SJSA1 (cell line): ENCODE measurements at regions not wholly inside any gene's neighbourhood (a gene's known extent, or its start where the extent isn't known, plus 50 kb on each side); places are given as distances from the start of the nearest gene placed in this dataset.

Experiments used
- DNase-seq, 2 experiments: peaks; one replicate each; pipeline ENCODE4 v3.0.0-alpha.2; 2015 to 2020; ENCODE audit warnings: low spot score in 2 of 2, low read depth in 1 of 2
- H3K27ac ChIP-seq: fragments of 250-450 bp; sonication (Bioruptor Pico); 2 replicates; pipeline ENCODE4 v1.5.1; 2020; ENCODE audit warnings: mild to moderate bottlenecking, moderate library complexity
- H3K27me3 ChIP-seq: fragments of 250-450 bp; sonication (Bioruptor Pico); replicated peaks from 2 replicates; pipeline ENCODE4 v1.5.1; 2020; ENCODE audit warnings: mild to moderate bottlenecking, moderate library complexity
- H3K36me3 ChIP-seq: fragments of 250-450 bp; sonication (Bioruptor Pico); 2 replicates; pipeline ENCODE4 v1.5.1; 2020; ENCODE audit warnings: mild to moderate bottlenecking
- H3K4me1 ChIP-seq: fragments of 250-450 bp; sonication (Bioruptor Pico); replicated peaks from 2 replicates; pipeline ENCODE4 v1.6.1; 2021; ENCODE audit warnings: mild to moderate bottlenecking
- H3K4me3 ChIP-seq: fragments of 250-450 bp; sonication (Bioruptor Pico); 2 replicates; pipeline ENCODE4 v1.5.1; 2020; ENCODE audit warnings: mild to moderate bottlenecking
- H3K9me3 ChIP-seq: fragments of 250-450 bp; sonication (Bioruptor Pico); replicated peaks from 2 replicates; pipeline ENCODE4 v1.5.1; 2020; ENCODE audit warnings: mild to moderate bottlenecking

GRCh38 chr10:42937649-42938180 lies 139.2 kb upstream of the RET start:
- Histone ChIP-seq H3K4me1 (no peaks in the 10 kb centered on the region), H3K36me3 (no peaks in the 10 kb centered on the region), H3K4me3 (no peak overlapping the region), H3K27me3 (peaks cover 13% of the 10 kb centered on the region), H3K27ac (no peak overlapping the region), H3K9me3 (no peaks in the 10 kb centered on the region)
- DNase-seq, result no peak

- Histone ChIP-seq H3K9me3 (no peaks in the 10 kb centered on the region), H3K4me3 (no peak overlapping the region), H3K36me3 (no peaks in the 10 kb centered on the region), H3K27ac (no peak overlapping the region), H3K4me1 (no peaks in the 10 kb centered on the region), H3K27me3 (peaks cover 9% of the 10 kb centered on the region)
- peak in 1 of 2 experiments; percentile 24 for DNase-seq
Measured at GRCh38 chr10:42938351-42938750, 138.5 kb upstream of the RET start.

GRCh38 chr10:42939237-42939636 lies 137.6 kb upstream of the RET start:
- no peaks in the 10 kb centered on the region for H3K9me3 ChIP-seq
- no peak overlapping the region for H3K27ac ChIP-seq
- no peaks in the 10 kb centered on the region; the same call in 1 of the 2 replicates for H3K27me3 ChIP-seq
- H3K4me1 ChIP-seq, result no peaks in the 10 kb centered on the region
- H3K4me3 ChIP-seq, result no peak overlapping the region
- H3K36me3 ChIP-seq, result no peaks in the 10 kb centered on the region
- no peak for DNase-seq

- Histone ChIP-seq H3K27ac (no peak overlapping the region), H3K4me3 (no peak overlapping the region), H3K9me3 (no peaks in the 10 kb centered on the region), H3K4me1 (no peaks in the 10 kb centered on the region), H3K27me3 (no peaks in the 10 kb centered on the region), H3K36me3 (no peaks in the 10 kb centered on the region)
- DNase-seq, result peak in 1 of 2 experiments; percentile 38
Measured at GRCh38 chr10:42939685-42940366, 137.0 kb upstream of the RET start.

- Histone ChIP-seq H3K4me1 (no peaks in the 10 kb centered on the region), H3K4me3 (no peak overlapping the region), H3K27me3 (no peaks in the 10 kb centered on the region), H3K36me3 (no peaks in the 10 kb centered on the region), H3K27ac (no peak overlapping the region), H3K9me3 (no peaks in the 10 kb centered on the region)
- DNase-seq, result peak in 1 of 2 experiments; percentile 32
Measured at GRCh38 chr10:42940487-42941294, 136.2 kb upstream of the RET start.

GRCh38 chr10:42941295-42941644 lies 135.6 kb upstream of the RET start:
- peak in 1 of 2 experiments; percentile 37 for DNase-seq
- no peaks in the 10 kb centered on the region for H3K27me3 ChIP-seq
- H3K9me3 ChIP-seq, result no peaks in the 10 kb centered on the region
- H3K27ac ChIP-seq, result no peak overlapping the region
- H3K4me3 ChIP-seq, result no peak overlapping the region
- no peaks in the 10 kb centered on the region for H3K36me3 ChIP-seq
- no peaks in the 10 kb centered on the region for H3K4me1 ChIP-seq

GRCh38 chr10:42941790-42942189 lies 135.1 kb upstream of the RET start:
- Histone ChIP-seq H3K36me3 (no peaks in the 10 kb centered on the region), H3K4me3 (no peak overlapping the region), H3K27me3 (no peaks in the 10 kb centered on the region), H3K4me1 (no peaks in the 10 kb centered on the region), H3K9me3 (no peaks in the 10 kb centered on the region), H3K27ac (no peak overlapping the region)
- peak in 1 of 2 experiments; percentile 24 for DNase-seq

- DNase-seq, result no peak
- H3K27me3 ChIP-seq, result no peaks in the 10 kb centered on the region
- H3K27ac ChIP-seq, result no peak overlapping the region
- H3K4me3 ChIP-seq, result no peak overlapping the region
- no peaks in the 10 kb centered on the region for H3K36me3 ChIP-seq
- H3K4me1 ChIP-seq, result no peaks in the 10 kb centered on the region
- H3K9me3 ChIP-seq, result no peaks in the 10 kb centered on the region
Measured at GRCh38 chr10:42942279-42942950, 134.5 kb upstream of the RET start.

GRCh38 chr10:42943025-42943818 lies 133.6 kb upstream of the RET start:
- Histone ChIP-seq H3K36me3 (no peaks in the 10 kb centered on the region), H3K9me3 (no peaks in the 10 kb centered on the region), H3K4me1 (no peaks in the 10 kb centered on the region), H3K4me3 (no peak overlapping the region), H3K27ac (no peak overlapping the region), H3K27me3 (no peaks in the 10 kb centered on the region)
- DNase-seq, result peak in 1 of 2 experiments; percentile 27

GRCh38 chr10:42948040-42948439 lies 128.8 kb upstream of the RET start:
- no peaks in the 10 kb centered on the region for H3K36me3 ChIP-seq
- DNase-seq, result no peak
- no peak overlapping the region for H3K27ac ChIP-seq
- no peaks in the 10 kb centered on the region; the same call in 1 of the 2 replicates for H3K27me3 ChIP-seq
- H3K4me3 ChIP-seq, result no peak overlapping the region
- no peaks in the 10 kb centered on the region for H3K9me3 ChIP-seq
- H3K4me1 ChIP-seq, result no peaks in the 10 kb centered on the region

GRCh38 chr10:42949287-42949686 lies 127.6 kb upstream of the RET start:
- Histone ChIP-seq H3K27me3 (no peaks in the 10 kb centered on the region; the same call in 1 of the 2 replicates), H3K4me3 (no peak overlapping the region), H3K4me1 (no peaks in the 10 kb centered on the region), H3K9me3 (no peaks in the 10 kb centered on the region), H3K36me3 (no peaks in the 10 kb centered on the region), H3K27ac (no peak overlapping the region)
- DNase-seq, result no peak

- H3K36me3 ChIP-seq, result no peaks in the 10 kb centered on the region
- H3K27ac ChIP-seq, result no peak overlapping the region
- H3K27me3 ChIP-seq, result no peaks in the 10 kb centered on the region; the same call in 1 of the 2 replicates
- no peaks in the 10 kb centered on the region for H3K9me3 ChIP-seq
- H3K4me3 ChIP-seq, result no peak overlapping the region
- H3K4me1 ChIP-seq, result no peaks in the 10 kb centered on the region
- DNase-seq, result peak in 1 of 2 experiments; percentile 25
Measured at GRCh38 chr10:42950606-42951485, 126.0 kb upstream of the RET start.
